H9 (cell line): ENCODE measurements at regions not wholly inside any gene's neighbourhood (a gene's known extent, or its start where the extent isn't known, plus 50 kb on each side); places are given as distances from the start of the nearest gene placed in this dataset.

ENCODE experiments used
- DNase-seq: peaks from one replicate; pipeline ENCODE4 v3.0.0-alpha.2; 2017
- H2AFZ ChIP-seq: one replicate; pipeline ENCODE4 v1.6.1; 2013; ENCODE audit warnings: mild to moderate bottlenecking, low read length, control low read depth, moderate library complexity
- H2AK5ac ChIP-seq: 2 replicates; pipeline ENCODE4 v1.6.1; 2013; ENCODE audit warnings: low read length, control low read depth, mixed read lengths; ENCODE audit not compliant: insufficient read length
- H2BK120ac ChIP-seq: one replicate; pipeline ENCODE4 v1.6.1; 2013; ENCODE audit warnings: low read depth, mild to moderate bottlenecking, low read length, control low read depth, inconsistent platforms; ENCODE audit not compliant: poor library complexity, severe bottlenecking
- H2BK12ac ChIP-seq: 2 replicates; pipeline ENCODE4 v1.6.1; 2013; ENCODE audit warnings: low read length, control low read depth, mixed read lengths, low read depth; ENCODE audit not compliant: insufficient read length
- H2BK15ac ChIP-seq: 2 replicates; pipeline ENCODE4 v1.6.1; 2013; ENCODE audit warnings: low read depth, low read length, control low read depth
- H2BK20ac ChIP-seq: one replicate; pipeline ENCODE4 v1.6.1; 2013; ENCODE audit warnings: low read depth, mild to moderate bottlenecking, low read length, control low read depth, inconsistent platforms; ENCODE audit not compliant: poor library complexity, severe bottlenecking
- H2BK5ac ChIP-seq: 2 replicates; pipeline ENCODE4 v1.6.1; 2013; ENCODE audit warnings: low read length, control low read depth, mixed read lengths; ENCODE audit not compliant: insufficient read length
- H3K14ac ChIP-seq: 2 replicates; pipeline ENCODE4 v1.6.1; 2013; ENCODE audit warnings: low read length, control low read depth; ENCODE audit not compliant: insufficient read depth
- H3K18ac ChIP-seq: 2 replicates; pipeline ENCODE4 v1.6.1; 2013; ENCODE audit warnings: low read depth, mild to moderate bottlenecking, mixed read lengths, low read length, control low read depth; ENCODE audit not compliant: insufficient read length
- H3K23ac ChIP-seq: 2 replicates; pipeline ENCODE4 v1.6.1; 2013; ENCODE audit warnings: low read length, control low read depth, mixed read lengths, low read depth; ENCODE audit not compliant: insufficient read length
- H3K23me2 ChIP-seq: 2 replicates; pipeline ENCODE4 v1.6.1; 2013; ENCODE audit warnings: low read depth, mild to moderate bottlenecking, mixed read lengths, low read length, control low read depth; ENCODE audit not compliant: insufficient read length, poor library complexity, severe bottlenecking
- H3K27ac ChIP-seq: 2 replicates; pipeline ENCODE4 v1.5.1; 2013; ENCODE audit warnings: low read length, control low read depth, mixed read lengths, low read depth; ENCODE audit not compliant: insufficient read length
- H3K27me3 ChIP-seq: 2 replicates; pipeline ENCODE4 v1.6.1; 2013; ENCODE audit warnings: low read length, control low read depth, inconsistent platforms; ENCODE audit not compliant: insufficient read depth
- H3K4ac ChIP-seq: 2 replicates; pipeline ENCODE4 v1.6.1; 2013; ENCODE audit warnings: low read depth, mild to moderate bottlenecking, control low read depth, inconsistent platforms, low read length, moderate library complexity
- H3K4me1 ChIP-seq: 2 replicates; pipeline ENCODE4 v1.6.1; 2013; ENCODE audit warnings: low read length, control low read depth, inconsistent platforms; ENCODE audit not compliant: insufficient read depth
- H3K4me2 ChIP-seq: 2 replicates; pipeline ENCODE4 v1.6.1; 2013; ENCODE audit warnings: low read length, control low read depth, mixed read lengths; ENCODE audit not compliant: insufficient read length, insufficient read depth
- H3K56ac ChIP-seq: 2 replicates; pipeline ENCODE4 v1.6.1; 2013; ENCODE audit warnings: low read depth, mild to moderate bottlenecking, mixed read lengths, low read length, control low read depth; ENCODE audit not compliant: insufficient read length
- H3K79me1 ChIP-seq: 2 replicates; pipeline ENCODE4 v1.6.1; 2013; ENCODE audit warnings: low read depth, mild to moderate bottlenecking, moderate library complexity, low read length, control low read depth, inconsistent platforms; ENCODE audit not compliant: insufficient read depth, poor library complexity, severe bottlenecking
- H3K79me2 ChIP-seq: 2 replicates; pipeline ENCODE4 v1.6.1; 2013; ENCODE audit warnings: low read length, control low read depth, inconsistent platforms; ENCODE audit not compliant: insufficient read depth
- H3K9ac ChIP-seq: 2 replicates; pipeline ENCODE4 v1.6.1; 2013; ENCODE audit warnings: low read length, control low read depth, mixed read lengths; ENCODE audit not compliant: insufficient read length; ENCODE audit errors: extremely low read depth
- H3K9me3 ChIP-seq: one replicate; pipeline ENCODE4 v1.6.1; 2013; ENCODE audit warnings: low read depth, low read length, inconsistent platforms; ENCODE audit not compliant: control insufficient read depth
- H3T11ph ChIP-seq: one replicate; pipeline ENCODE4 v1.6.1; 2013; ENCODE audit warnings: mild to moderate bottlenecking, low read length, control low read depth, inconsistent platforms
- H4K20me1 ChIP-seq: one replicate; pipeline ENCODE4 v1.6.1; 2013; ENCODE audit not compliant: control insufficient read depth, insufficient read length, insufficient read depth
- H4K5ac ChIP-seq: 2 replicates; pipeline ENCODE4 v1.6.1; 2013; ENCODE audit warnings: low read depth, mild to moderate bottlenecking, mixed read lengths, low read length, control low read depth; ENCODE audit not compliant: insufficient read length
- H4K8ac ChIP-seq: replicated peaks from 2 replicates; pipeline ENCODE4 v1.6.1; 2013; ENCODE audit warnings: low read length, control low read depth, mixed read lengths, low read depth; ENCODE audit not compliant: insufficient read length
- H4K91ac ChIP-seq: 2 replicates; pipeline ENCODE4 v1.6.1; 2013; ENCODE audit warnings: low read depth, mild to moderate bottlenecking, moderate library complexity, mixed read lengths, low read length, control low read depth; ENCODE audit not compliant: insufficient read length
- H3K27ac Mint-ChIP-seq, 3 experiments: 2 replicates in 2 of 3; 3 replicates in 1 of 3; pipeline ENCODE4 v1.8.0; 2020 to 2021; ENCODE audit warnings: mixed read lengths in 3 of 3, mild to moderate bottlenecking in 1 of 3, moderate library complexity in 1 of 3
- H3K27me3 Mint-ChIP-seq: 2 replicates; pipeline ENCODE4 v1.8.0; 2021; ENCODE audit warnings: low read depth, mild to moderate bottlenecking, moderate library complexity, mixed read lengths
- H3K36me3 Mint-ChIP-seq, 3 experiments: 2 replicates in 2 of 3; 3 replicates in 1 of 3; pipeline ENCODE4 v1.8.0; 2020 to 2021; ENCODE audit warnings: low read depth in 3 of 3, mixed read lengths in 3 of 3; ENCODE audit not compliant: insufficient read depth in 1 of 3
- H3K4me1 Mint-ChIP-seq, 2 experiments: 2 replicates each; pipeline ENCODE4 v1.8.0; 2020; ENCODE audit warnings: mixed read lengths in 2 of 2
- H3K4me3 Mint-ChIP-seq, 2 experiments: 2 replicates in 1 of 2; 3 replicates in 1 of 2; pipeline ENCODE4 v1.8.0; 2020 to 2021; ENCODE audit warnings: mild to moderate bottlenecking in 2 of 2, mixed read lengths in 2 of 2, moderate library complexity in 1 of 2
- H3K9me3 Mint-ChIP-seq, 2 experiments: 2 replicates in 1 of 2; 3 replicates in 1 of 2; pipeline ENCODE4 v1.8.0; 2020; ENCODE audit warnings: mild to moderate bottlenecking in 2 of 2, mixed read lengths in 2 of 2, moderate library complexity in 1 of 2
- CTCF ChIP-seq: fragments of 200-600 bp; sonication (generic); conservative IDR thresholded peaks from 3 replicates; pipeline ENCODE4 v1.8.0; 2021; ENCODE audit warnings: antibody characterized with exemption, mild to moderate bottlenecking
- WGBS: extraction: QIAGEN DNeasy Blood & Tissue Kit; methylation state at CpG from one replicate; pipeline ENCODE4 v1.1.7; 2013; ENCODE audit warnings: missing lambda C conversion rate, low lambda C conversion rate, mixed read lengths; ENCODE audit not compliant: insufficient read length; ENCODE audit errors: extremely low coverage; 5-methylcytosine and 5-hydroxymethylcytosine counted together

DNA sequence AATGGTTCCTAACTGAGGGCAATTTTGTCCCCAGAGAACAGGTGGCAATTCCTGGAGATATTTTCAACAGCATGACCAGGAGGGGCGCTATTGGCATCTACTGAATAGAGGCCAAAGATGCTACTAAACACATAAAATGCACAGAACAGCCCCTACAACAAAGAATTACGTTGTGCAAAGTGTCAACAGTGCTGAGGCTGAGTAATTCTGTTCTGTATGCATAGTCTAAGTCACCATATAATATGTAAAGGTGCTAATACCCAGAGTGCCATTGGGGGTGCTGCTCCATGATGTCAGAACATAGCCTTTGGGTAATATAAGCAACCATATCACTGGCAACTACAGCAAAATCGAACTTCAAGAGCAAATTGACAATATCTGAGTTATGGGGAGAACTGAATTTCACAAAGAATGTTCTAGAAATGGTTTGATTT lies 213.3 kb upstream of the PHYHIPL start:
- peak; percentile 81 for TF ChIP-seq CTCF
- Histone ChIP-seq H3T11ph (no peak overlapping the region), H3K79me1 (no peaks in the 10 kb centered on the region), H3K23ac (no peak overlapping the region), H3K27me3 (peaks cover 5% of the 10 kb centered on the region; the same call in 1 of the 2 replicates), H3K9me3 (no peaks in the 10 kb centered on the region), H4K20me1 (no peaks in the 10 kb centered on the region), H3K4me1 (no peaks in the 10 kb centered on the region; the same call in 1 of the 2 replicates), H3K4me2 (no peak overlapping the region), H4K5ac (no peak overlapping the region), H3K9ac (no peak overlapping the region), H3K18ac (no peak overlapping the region), H2BK5ac (no peak overlapping the region), H3K79me2 (no peaks in the 10 kb centered on the region), H4K8ac (no peak overlapping the region), H3K4ac (no peak overlapping the region), H3K27ac (no peak overlapping the region), H3K56ac (no peak overlapping the region), H2BK20ac (no peak overlapping the region), H4K91ac (no peak overlapping the region), H3K14ac (no peak overlapping the region), H2AFZ (no peak overlapping the region), H3K23me2 (peaks cover 5% of the 10 kb centered on the region), H2AK5ac (no peak overlapping the region), H2BK12ac (no peak overlapping the region), H2BK15ac (no peak overlapping the region), H2BK120ac (no peak overlapping the region)
- no CpG with 5 or more reads among the region's 3 CpGs for WGBS
- H3K27ac Mint-ChIP-seq, result no peak overlapping the region; a peak in 1 of 7 replicates
- peaks cover 42 to 47% of the 10 kb centered on the region in 2 experiments for H3K4me1 Mint-ChIP-seq
- no peaks in the 10 kb centered on the region for H3K36me3 Mint-ChIP-seq
- H3K9me3 Mint-ChIP-seq, result peaks cover 0 to 3% of the 10 kb centered on the region in 2 experiments; a peak in 2 of 5 replicates
- no peak overlapping the region for H3K4me3 Mint-ChIP-seq
- peaks cover 93% of the 10 kb centered on the region for H3K27me3 Mint-ChIP-seq
- peak; percentile 59 for DNase-seq
